PFSK-1 (cell line): ENCODE measurements at regions not wholly inside any gene's neighbourhood (a gene's known extent, or its start where the extent isn't known, plus 50 kb on each side); places are given as distances from the start of the nearest gene placed in this dataset.
A peak's percentile ranks its signal among the peaks of the same experiment; 100 is the strongest.

Experiments used
- FOXP2 ChIP-seq: optimal IDR thresholded peaks from 2 replicates; pipeline ENCODE3; 2011; ENCODE audit warnings: borderline replicate concordance, control low read depth, inconsistent platforms; ENCODE audit not compliant: insufficient read depth; ENCODE audit errors: extremely low read length, extremely low read depth
- POLR2AphosphoS5 ChIP-seq: IDR thresholded peaks from 2 replicates; pipeline ENCODE4 v1.6.1; 2012; ENCODE audit warnings: low read depth, mild to moderate bottlenecking, control low read depth, low read length, moderate library complexity
- REST ChIP-seq, 2 experiments: IDR thresholded peaks; 2 replicates each; pipeline versions ENCODE4 v1.6.1 to v1.8.0; 2011 to 2012; ENCODE audit warnings: low read depth in 2 of 2, low read length in 2 of 2, control low read depth in 1 of 2, inconsistent platforms in 1 of 2, mild to moderate bottlenecking in 1 of 2, moderate library complexity in 1 of 2; ENCODE audit not compliant: insufficient read depth in 1 of 2
- SIN3A ChIP-seq: IDR thresholded peaks from 2 replicates; pipeline ENCODE4 v1.6.1; 2012; ENCODE audit warnings: mild to moderate bottlenecking, low read length, moderate library complexity, borderline replicate concordance; ENCODE audit not compliant: insufficient read depth
- TAF1 ChIP-seq: IDR thresholded peaks from 2 replicates; pipeline ENCODE4 v1.6.1; 2012; ENCODE audit warnings: low read length, control low read depth, borderline replicate concordance; ENCODE audit not compliant: insufficient read depth

GRCh38 chr2:37454851-37455762 is 110.7 kb downstream of the QPCT start:
- TF ChIP-seq SIN3A (no peak), TAF1 (no peak), FOXP2 (no peak), REST (IDR thresholded peaks at IDR 0.05; ENCODE audit: insufficient read depth in 1 of 2, low read depth in 2 of 2, low read length in 2 of 2) (no peak), POLR2AphosphoS5 (no peak)

GRCh38 chr2:37456479-37456878 is 112.0 kb downstream of the QPCT start:
- TF ChIP-seq REST (IDR thresholded peaks at IDR 0.05; ENCODE audit: insufficient read depth in 1 of 2, low read depth in 2 of 2, low read length in 2 of 2), result no peak
- no peak for TF ChIP-seq SIN3A
- TF ChIP-seq FOXP2, result peak; percentile 37

- TF ChIP-seq FOXP2 (no peak), TAF1 (no peak), SIN3A (no peak), POLR2AphosphoS5 (no peak), REST (IDR thresholded peaks at IDR 0.05; ENCODE audit: insufficient read depth in 1 of 2, low read depth in 2 of 2, low read length in 2 of 2) (no peak)
These were observed 113.0 kb downstream of the QPCT start for GRCh38 chr2:37457401-37457901.

GRCh38 chr2:37458133-37458532 is 113.7 kb downstream of the QPCT start:
- TF ChIP-seq SIN3A (no peak), REST (IDR thresholded peaks at IDR 0.05; ENCODE audit: insufficient read depth in 1 of 2, low read depth in 2 of 2, low read length in 2 of 2) (no peak), FOXP2 (no peak), POLR2AphosphoS5 (no peak), TAF1 (no peak)
